COLO668 (cell line): ENCODE measurements at regions not wholly inside any gene's neighbourhood (a gene's known extent, or its start where the extent isn't known, plus 50 kb on each side); places are given as distances from the start of the nearest gene placed in this dataset.

Experiments
- DNase-seq: peaks from one replicate; lab custom pipeline; 2025; ENCODE audit not compliant: unreplicated experiment; lab: John Stamatoyannopoulos, UW

DNA sequence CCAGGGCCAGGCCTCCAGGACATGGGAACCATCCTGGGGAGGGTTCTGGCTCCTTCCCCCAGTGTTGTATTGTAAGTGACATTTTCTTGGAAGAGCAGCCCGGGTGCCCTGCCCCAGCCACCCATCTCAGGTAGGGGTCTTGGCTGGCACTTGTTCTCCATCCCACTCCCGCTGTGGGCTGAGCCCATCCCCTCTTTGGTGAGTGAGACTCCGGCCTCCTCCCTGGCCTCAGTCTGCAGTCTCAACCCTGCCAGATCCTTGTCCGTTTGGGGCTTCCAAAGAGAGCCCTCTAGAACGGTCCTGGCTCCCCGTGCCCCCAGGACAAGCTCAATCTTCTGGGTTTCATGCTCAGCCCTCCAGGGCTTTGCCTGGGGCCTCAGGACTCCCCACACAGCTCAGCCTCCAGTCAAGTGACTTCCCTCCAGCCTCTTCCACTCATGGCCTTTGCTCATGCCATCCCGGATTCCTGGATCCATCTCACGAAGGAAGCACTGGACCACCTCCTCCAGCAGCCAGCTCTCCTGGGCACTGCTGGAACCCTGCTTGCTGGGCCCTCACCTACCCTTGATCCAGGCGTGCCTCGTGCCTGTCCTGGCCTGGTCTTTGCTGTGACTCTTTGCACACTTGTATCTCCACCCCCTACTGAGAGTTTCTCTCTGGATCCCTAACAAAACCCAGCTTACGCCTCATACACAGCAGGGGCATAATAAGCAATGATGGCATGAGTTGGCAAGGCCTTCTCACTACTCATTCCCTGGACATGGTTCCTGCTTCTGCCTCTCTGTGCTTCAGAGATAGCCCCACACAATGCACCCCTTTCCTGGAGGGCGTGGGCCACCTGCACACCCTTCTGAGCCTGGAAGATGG, 297.4 kb upstream of the RTL1 start:
- DNase-seq: no peak

DNA sequence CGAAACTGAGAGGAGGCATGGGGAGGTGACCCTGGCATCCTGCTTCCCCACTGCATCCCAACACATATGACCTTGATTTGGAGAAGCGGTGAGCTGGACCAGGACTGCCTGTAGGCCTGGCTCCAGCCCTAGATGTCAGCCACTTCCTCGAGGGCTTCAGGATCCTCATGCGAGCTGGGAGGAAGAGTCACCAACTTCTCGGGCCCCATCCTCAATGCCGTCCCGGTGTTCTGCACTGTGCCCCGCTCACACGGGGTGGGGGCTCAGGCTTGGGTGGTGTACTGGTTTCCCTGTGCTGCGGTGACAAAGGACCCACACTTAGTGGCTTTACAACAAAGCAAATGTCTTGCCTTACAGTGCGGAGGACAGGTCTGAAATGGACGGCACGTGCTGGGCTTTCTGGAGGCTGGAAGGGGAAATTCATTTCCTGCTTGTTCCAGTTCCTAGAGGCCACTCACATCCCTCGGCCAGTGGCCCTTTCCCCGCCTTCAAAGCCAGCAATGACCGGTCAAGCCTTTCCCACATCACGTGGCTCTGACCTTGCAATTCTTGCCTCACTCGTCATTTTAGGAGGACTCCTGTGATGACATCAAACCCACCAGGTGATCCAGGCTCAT, 298.1 kb upstream of the RTL1 start:
- DNase-seq: no peak

DNA sequence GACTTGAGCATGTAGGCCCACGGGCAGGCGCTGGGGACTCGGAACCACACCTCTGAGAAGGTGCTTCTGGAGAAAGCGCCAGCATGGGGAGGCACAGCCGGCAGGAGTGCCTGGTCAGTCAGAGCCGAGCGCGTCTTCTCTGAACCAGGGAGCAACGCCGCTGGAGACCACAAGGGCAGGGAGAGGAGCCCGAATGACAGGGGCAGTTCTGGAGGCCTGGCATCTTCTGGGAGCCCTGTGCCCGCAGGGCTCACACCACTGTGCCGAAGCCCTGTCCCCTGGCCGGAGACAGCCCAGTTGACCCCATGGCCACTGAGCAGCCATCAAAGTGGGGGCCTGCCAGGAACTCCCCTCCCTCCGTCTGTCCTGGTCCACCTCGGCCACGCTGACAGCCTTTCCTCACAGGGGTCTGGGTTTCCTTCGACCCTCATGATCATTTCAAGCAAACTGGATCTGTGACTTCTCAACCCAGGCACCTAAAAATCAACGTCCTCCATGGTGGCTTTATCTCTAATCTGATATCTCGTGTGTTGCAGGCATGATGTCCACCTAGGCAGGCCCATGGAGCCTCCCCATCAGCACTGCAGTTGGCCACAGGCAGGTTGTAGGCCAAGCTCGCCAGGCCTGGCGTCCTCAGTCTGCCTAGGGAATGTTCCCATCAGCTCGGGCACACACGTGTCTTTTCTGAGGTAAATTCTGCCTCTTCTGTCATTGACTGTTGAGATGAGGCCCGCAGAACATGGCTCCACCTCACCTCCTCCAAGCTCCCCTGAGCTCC, 299.3 kb upstream of the RTL1 start:
- DNase-seq: no peak

DNA sequence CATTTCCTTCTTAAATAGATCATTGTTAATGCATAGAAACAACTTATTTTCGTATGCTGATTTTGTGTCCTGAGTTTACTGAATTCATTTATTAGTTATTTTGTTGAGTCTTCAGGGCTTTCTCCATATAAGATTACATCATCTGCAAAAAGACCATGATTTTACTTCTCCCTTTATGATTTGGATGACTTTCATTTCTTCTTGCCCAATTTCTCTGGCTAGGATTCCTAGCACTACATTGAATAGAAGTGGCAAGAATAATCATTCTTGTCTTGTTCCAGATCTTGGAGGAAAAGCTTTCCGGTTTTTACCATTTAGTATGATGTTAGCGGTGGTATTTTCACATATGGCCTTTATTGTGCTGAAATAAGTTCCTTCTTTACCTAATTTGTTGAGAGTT, 303.0 kb upstream of the RTL1 start:
- no peak for DNase-seq

DNA sequence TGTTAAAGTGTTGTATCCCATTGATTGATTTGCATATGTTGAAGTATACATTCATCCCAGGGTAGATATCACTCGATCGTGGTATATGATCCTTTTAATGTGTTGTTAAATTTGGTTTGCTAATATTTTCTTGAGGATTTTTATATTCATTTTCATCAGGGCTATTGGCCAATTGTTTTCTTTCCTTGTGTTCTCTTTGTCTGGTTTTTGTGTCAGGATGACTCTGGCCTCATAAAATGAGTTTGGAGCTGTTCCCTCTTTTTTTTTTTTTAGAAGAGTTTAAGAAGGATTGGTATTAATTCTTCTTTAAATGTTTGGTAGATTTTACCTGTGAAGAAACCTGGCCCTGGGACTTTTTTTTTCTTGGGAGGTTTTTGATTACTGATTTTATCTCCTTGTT, 303.5 kb upstream of the RTL1 start:
- no peak for DNase-seq

DNA sequence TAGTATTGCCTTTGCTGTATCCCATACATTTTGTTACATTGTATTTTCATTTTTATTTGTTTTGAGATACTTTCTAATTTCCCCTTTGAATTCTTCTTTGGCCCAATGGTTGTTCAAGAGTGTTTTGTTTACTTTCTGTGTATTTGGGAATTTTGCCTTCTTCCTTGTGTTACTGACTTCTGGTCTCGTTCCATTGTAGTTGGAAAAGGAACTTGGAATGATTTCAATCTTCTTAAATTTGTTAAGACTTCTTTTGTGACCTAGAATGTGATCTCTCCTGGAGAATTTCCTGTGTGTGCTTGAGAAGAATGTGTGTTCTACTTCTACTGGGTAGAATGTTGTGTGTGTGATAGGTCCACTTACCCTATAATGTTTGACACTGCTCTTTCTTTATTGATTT, 304.4 kb upstream of the RTL1 start:
- no peak for DNase-seq

DNA sequence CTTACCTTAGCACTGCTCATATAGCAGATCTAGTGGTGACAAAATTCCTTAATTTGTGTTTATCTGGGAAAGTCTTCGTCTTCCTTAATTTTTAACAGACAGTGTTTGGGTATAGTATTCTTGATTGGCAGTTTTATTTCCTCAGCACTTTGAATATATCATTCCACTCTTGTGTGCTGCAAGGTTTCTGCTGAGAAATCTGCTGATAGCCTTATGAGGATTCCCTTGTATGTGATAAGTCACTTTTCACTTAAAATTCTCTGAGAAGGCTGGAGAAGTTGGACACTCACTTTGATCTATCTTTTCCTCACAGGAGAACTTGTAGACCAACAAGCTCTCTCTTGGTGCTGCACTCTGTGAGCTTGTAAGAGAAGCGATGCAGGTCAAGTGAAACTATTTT, 306.1 kb upstream of the RTL1 start:
- no peak for DNase-seq

DNA sequence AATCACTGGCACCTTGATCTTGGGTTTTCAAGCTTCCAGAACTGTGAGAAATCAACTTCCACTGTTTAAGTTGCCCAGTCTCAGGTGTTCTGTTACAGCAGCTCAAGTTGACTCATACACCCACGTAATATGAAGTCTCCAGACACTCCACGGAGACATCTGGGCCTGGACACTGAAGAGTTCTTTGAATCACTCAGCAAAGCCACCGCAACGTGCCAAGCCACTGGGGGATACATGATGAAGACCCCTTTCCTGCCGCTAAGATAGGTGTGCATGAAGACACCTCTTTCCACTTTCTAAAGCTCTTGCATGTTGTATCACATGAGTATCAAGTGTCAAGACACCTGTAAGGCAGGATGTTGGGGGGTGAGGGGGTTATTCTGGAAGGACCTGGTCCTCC, 311.7 kb upstream of the RTL1 start:
- no peak for DNase-seq

DNA sequence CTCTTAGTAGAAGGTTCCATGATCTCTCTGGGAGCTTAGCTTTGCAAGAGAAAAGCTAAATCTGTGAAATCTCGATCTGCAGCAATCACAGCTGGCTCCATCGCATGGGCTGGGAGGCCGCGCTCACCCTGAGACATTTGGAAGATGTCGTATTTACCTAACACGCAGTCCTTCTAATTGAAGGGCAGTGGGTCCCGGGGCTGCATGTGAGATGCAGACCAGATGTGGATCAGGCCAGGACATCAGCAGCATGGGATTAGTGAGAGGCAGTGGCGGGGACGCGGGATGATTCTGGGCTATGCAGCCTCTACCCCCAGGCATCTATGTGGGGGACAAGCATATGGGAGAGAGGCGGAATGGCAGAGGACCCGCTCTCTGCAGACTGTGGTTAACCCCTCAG, 312.4 kb upstream of the RTL1 start:
- DNase-seq: no peak

DNA sequence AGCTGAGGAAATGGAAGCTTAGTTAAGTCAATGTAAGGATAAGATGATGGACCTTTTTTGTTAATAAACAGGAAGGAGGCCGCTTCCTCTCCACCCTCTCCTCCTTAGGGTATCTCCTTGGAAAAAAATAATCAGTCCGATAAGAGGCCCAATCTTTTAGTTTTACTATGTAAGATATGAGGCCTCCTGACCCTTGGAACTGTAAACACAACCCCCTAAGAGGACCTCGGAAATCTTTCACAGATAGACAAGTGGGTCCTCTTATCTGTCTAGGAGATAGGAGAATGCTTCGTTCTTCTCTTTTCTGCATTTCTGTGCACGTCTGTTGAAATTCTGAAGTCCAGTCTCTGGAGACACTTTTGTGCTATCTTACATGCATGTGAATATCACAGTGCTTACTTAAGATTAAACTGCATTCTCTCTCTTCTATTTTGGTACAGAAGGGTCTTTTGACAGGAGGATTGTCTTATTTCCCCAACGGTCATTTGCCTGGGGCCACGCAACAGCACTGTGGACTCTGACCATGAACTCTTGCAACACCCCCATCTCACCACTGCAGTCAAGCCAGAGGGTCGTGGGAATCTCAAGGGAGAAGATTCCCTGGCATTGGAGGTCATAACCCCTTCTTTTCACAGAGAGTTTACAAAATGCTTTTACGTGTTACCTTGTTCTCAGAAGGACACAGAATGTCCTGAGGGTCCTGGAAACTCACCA, 313.0 kb upstream of the RTL1 start:
- no peak for DNase-seq

DNA sequence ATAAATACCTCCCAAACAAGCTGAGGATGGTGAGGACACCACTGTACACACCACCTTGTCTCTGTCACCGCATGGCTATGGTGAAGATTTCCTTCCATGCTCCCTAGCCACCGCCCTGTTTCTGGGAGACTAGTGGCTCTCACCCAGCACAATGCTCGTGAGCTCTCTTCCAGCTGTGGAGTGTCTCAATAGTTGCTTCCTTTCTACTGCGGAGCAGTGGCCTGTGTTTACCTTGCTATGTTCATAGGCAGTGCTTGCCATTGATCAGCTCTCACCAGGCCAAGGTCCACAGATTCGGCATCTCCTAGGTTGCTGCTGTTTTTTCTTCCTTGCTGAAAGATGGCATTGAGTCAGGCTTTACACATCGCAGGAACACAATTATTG, 313.6 kb upstream of the RTL1 start:
- no peak for DNase-seq

DNA sequence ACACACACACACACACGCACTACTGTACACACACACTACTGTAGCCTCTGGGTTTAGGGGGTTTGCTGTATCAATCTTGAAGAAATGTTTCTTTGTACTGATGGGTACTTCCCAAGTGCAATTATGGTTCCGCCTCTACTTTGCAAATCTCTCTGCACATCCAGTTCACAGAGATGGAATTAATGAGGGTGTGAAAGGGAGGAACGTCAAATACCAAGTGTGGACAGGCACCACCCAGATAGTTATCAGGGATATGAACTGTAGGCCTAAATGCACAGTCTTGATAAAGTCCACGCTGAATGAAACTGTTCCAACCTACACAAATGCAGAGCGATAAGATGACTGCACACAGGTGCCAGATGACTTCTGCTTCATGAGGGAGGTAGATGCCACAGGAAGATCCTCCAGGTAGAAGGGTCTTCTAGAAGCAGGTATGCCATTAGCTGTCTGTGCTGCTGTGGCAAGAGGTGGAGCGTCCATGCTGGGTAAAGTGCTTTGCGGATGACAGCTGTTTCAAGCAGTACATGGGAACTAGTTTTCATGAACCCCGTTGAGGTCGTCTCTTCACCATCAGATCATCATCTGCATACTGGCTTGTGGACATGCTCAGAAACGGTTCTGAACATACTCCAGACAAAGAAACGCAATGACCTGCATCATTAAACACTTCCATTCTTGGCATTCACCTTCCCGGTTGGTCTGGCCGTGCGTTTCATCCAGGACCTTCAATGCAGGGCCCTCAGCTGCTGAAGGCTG, 314.3 kb upstream of the RTL1 start:
- no peak for DNase-seq

DNA sequence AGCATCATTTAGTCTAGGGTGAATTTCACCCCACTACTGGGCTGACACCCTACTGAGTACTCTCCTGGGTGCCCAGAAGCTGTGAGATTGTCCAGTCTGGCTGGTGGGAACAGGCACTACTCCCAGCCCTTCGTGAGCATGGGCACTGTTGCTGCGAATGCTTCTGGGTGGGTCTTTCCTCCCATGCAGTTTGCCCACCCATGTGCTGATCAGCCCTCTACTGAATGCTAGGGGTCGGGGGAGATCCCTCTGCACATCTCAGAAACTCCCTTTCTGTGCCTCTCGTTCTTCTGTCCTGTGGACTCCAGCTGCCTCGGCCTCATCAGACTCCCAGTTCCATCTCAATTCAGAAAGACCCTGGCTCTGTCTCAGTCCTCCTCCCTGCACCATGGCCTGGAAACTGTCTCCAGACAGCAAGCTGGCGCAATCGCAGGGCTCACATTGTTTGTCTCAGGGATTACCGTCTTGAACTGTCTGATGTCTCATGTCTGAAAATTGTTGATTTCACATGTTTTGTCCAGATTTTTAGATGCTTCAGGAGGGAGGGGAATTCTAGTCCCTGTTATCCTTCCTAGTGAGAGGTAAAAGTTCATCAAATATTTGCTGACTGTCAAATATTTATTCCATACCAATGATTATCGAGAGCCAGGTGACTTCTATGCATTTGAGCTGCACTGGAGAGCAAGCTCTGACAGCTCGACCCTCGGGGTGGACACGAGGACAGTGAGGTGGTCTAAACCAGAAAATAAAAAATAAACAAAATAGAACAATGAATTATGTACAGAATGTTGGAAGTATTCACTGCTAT, 316.6 kb upstream of the RTL1 start:
- DNase-seq: no peak

DNA sequence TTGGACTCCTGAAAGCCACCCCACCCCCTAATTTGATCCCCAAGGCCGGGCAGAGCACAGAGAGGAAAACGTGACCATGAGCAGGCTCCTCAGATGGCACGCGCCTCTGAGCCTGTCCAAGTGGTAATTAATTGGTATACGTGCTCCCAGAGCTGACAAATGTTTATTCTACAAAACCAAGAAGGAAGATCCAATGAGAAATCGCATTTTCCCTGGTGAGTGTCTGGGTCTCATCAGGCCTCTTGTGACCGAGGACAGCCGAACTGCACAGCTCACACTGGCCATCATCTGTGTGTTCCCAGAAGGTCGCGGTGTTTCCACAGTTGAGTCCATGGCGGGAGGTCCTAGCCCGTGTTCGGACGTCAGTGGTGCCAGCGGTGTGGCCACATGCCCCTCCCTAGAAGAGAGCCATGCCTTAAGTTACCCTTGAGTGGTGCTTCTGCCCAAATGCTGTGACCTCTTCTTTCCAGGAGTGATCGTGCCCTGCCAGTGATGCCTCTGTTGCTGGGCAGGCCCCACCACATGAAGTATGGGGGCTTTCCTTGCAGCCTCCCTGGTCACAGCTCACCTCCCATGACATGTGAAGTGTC, 317.5 kb upstream of the RTL1 start:
- no peak for DNase-seq

DNA sequence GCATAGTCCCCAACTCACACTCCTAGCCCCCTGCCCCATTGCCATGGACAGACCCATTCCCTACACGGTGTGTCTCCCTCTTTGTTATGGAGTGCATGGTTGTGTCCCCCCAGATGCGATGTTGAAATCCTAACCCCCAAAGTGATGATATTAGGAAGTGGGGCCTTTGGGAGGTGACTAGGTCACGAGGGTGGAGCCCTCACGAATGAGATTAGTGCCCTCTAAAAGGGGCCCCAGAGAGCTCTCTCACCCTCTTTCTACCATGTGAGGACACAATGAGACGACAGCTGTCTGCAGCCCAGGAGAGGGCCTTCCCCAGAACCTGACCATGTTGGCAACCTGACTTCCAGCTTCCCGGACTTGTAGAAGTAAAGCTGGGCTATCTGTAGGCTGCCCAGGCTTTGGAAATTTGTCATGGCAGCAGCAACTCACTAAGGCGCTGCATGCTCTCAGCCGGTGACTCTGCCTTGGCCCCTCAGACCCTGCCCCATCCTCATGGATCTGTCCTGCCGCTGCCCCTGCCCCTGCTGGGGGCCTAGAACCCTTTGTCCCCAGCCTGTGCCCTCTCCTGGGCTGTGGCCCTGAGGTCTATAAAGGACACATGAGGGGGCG, 318.1 kb upstream of the RTL1 start:
- DNase-seq: no peak

DNA sequence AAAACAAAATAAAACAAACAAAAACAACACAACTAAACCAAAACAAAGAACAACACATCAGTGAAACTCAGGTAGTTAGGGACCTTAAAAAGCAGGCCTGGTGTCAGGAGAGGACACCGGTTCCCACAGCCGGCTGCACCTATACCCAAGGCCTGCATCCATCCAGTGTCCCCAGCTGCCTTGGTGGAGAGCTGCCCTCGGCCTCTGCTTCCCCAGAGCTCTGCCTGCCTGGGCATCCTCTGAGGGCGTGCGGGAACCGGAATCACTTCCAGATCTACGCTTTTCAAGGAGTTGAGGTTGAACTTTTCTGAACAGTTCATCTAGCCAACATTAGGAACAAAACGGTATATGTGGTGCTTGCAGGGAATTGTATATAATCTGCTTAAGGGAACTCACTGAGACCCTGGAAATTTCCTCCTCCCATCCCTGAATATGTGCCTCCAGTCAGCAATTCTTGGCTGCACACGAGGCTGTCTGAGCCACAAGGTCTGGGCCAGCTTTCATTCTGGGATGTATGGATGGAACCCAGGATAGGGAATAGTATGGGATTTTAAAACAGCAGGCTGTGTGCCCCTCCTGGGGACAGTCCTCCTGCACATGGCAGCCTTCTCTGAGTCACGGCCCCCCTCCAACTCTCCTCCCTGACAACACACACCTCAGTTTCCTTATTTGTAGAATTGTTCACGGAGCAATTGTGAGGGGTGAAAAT, 319.0 kb upstream of the RTL1 start:
- no peak for DNase-seq

DNA sequence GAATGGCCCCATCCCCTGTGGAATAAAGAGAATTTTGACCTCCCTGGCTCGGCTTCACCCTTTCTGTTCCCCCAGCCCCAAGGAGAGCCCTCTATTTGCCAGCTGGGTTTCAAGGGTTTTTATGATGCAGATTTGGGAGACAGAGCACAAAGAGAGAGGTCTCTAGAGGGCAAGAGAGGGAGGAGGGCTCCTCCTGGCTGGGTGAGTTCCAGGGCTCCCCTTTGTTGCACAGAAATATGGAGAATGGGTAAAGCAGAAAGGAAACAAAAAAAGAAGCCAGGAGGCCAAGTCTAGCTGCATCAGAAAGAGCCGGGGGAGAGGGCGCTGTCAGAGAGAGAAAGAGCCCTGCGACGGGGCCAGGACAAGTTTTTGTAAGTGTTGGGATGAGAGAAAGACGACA, 319.6 kb upstream of the RTL1 start:
- DNase-seq: no peak

DNA sequence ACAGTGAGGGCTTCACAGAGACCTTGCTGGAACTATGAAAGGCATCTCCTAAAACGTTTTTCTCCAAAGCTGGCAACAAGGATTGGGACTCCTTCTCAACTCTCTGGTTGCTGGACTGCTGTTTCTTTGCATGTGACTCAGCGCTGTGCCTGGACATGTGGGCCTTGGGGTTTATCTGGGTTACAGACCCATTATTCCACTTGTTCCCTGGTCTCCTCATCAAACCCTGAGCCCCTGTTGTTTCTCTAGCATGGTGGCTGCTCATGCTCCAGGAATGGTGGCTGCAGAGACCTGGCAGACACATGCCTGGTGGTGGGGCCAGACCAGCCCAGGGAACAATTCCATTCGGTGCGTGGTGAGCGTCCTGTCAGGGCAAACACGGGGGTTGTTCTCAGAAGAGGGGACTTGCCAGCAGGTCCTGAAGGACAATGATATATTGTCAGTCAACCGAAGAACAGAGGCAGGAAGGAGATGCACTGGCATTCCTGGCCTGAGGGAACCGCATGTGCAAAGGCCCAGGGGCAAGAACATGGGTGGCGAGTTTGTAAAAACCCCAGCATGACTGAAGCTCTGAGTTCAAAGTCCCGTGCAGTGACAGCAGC, 320.1 kb upstream of the RTL1 start:
- DNase-seq: no peak
